ENCODE measurements at regions not wholly inside any gene's neighbourhood (a gene's known extent, or its start where the extent isn't known, plus 50 kb on each side); places are given as distances from the start of the nearest gene placed in this dataset.

GRCh38 chr18:4593895-4594294 lies 138.8 kb upstream of the DLGAP1 start:
- TF ChIP-seq HMGXB4 (CRISPR knock-in tag; IDR thresholded peaks at IDR 0.05; ENCODE audit: borderline replicate concordance) (no peak), RARB (CRISPR knock-in tag; IDR thresholded peaks at IDR 0.05) (no peak), NPAS2 (CRISPR knock-in tag; IDR thresholded peaks at IDR 0.05; ENCODE audit: borderline replicate concordance) (no peak), PHF8 (IDR thresholded peaks at IDR 0.05; ENCODE audit: borderline replicate concordance, low read depth) (no peak), HOXB5 (CRISPR knock-in tag; IDR thresholded peaks at IDR 0.05) (no peak), SREBF2 (IDR thresholded peaks at IDR 0.05) (no peak), MAFK (IDR thresholded peaks at IDR 0.05; ENCODE audit: partially characterized antibody) (no peak), RFX5 (IDR thresholded peaks at IDR 0.05) (no peak), RAD21 (conservative IDR thresholded peaks at IDR 0.05 in 1 of 2, IDR thresholded peaks at IDR 0.05 in 1 of 2) (no peak), POLR2A (IDR thresholded peaks at IDR 0.05; ENCODE audit: low read length) (no peak), NFE2L2 (conservative IDR thresholded peaks at IDR 0.05; ENCODE audit: low read length) (no peak), CHD2 (IDR thresholded peaks at IDR 0.05; ENCODE audit: low read length, partially characterized antibody) (no peak), HDAC2 (IDR thresholded peaks at IDR 0.05) (no peak), BHLHE40 (IDR thresholded peaks at IDR 0.05; ENCODE audit: low read depth, low read length) (no peak), CHD4 (IDR thresholded peaks at IDR 0.05; ENCODE audit: borderline replicate concordance) (no peak), KDM1A (IDR thresholded peaks at IDR 0.05; ENCODE audit: low read depth) (no peak), MYC (IDR thresholded peaks at IDR 0.05; ENCODE audit: borderline replicate concordance, low read length) (no peak)
- FAIRE-seq (no peak), ATAC-seq (no peak), DNase-seq (ENCODE audit: low read depth in 1 of 2, low spot score in 1 of 2) (no peak)
- Histone ChIP-seq H3K4me2 (no peak overlapping the region), H3K4me1 (no peaks in the 10 kb centered on the region), H3K27ac (no peak overlapping the region), H3K9me3 (no peaks in the 10 kb centered on the region), H3K4me3 (no peak overlapping the region)
- CTCF ChIA-PET = no interaction called here
- POLR2A ChIA-PET = no interaction called here
- 0% methylated on average over 1 of the region's 1 CpG for whole genome bisulfite sequencing (ENCODE audit: missing lambda C conversion rate)

- DNase-seq (ENCODE audit: low read depth in 1 of 2, low spot score in 1 of 2) (no peak), FAIRE-seq (no peak), ATAC-seq (no peak)
- no peak for TF ChIP-seq NFE2L2 (conservative IDR thresholded peaks at IDR 0.05; ENCODE audit: low read length)
- no peak overlapping the region for H3K4me2 ChIP-seq
- no peaks in the 10 kb centered on the region for H3K4me1 ChIP-seq
- H3K27ac ChIP-seq = no peak overlapping the region
- H3K4me3 ChIP-seq = no peak overlapping the region
- ChIA-PET CTCF (no interaction called here), POLR2A (no interaction called here)
- H3K9me3 ChIP-seq = no peaks in the 10 kb centered on the region
- 1% methylated on average over 4 of the region's 4 CpGs for WGBS (ENCODE audit: missing lambda C conversion rate)
Measured at GRCh38 chr18:4593459-4593858, 138.4 kb upstream of the DLGAP1 start.

GRCh38 chr18:4589056-4589800 lies 134.1 kb upstream of the DLGAP1 start:
- H3K4me1 ChIP-seq = no peaks in the 10 kb centered on the region
- H3K9me3 ChIP-seq = no peaks in the 10 kb centered on the region
- POLR2A ChIA-PET = no interaction called here
- no peak for DNase-seq (ENCODE audit: low read depth in 1 of 2, low spot score in 1 of 2)
- no peak overlapping the region for H3K27ac ChIP-seq
- FAIRE-seq = no peak
- H3K4me3 ChIP-seq = no peak overlapping the region
- CTCF ChIA-PET = interaction anchor here (0.6 kb wide), 1 partner anchor 1843 kb away, joined by 3 read pairs; no protein-coding TSS in a partner anchor
- 6% methylated on average over 5 of the region's 5 CpGs for WGBS (ENCODE audit: missing lambda C conversion rate)
- no peak overlapping the region for H3K4me2 ChIP-seq
- no peak for ATAC-seq
- no peak for TF ChIP-seq USF2 (IDR thresholded peaks at IDR 0.05)
- TF ChIP-seq PHF8 (IDR thresholded peaks at IDR 0.05; ENCODE audit: borderline replicate concordance, low read depth) = no peak
- no peak for TF ChIP-seq RNF2 (IDR thresholded peaks at IDR 0.05; ENCODE audit: borderline replicate concordance, low read depth)
- TF ChIP-seq RAD21 (conservative IDR thresholded peaks at IDR 0.05 in 1 of 2, IDR thresholded peaks at IDR 0.05 in 1 of 2) = no peak
- no peak for TF ChIP-seq TP53 (CRISPR knock-in tag; IDR thresholded peaks at IDR 0.05)
- TF ChIP-seq HES2 (IDR thresholded peaks at IDR 0.05) = no peak
- TF ChIP-seq CHD2 (IDR thresholded peaks at IDR 0.05; ENCODE audit: low read length, partially characterized antibody) = no peak
- no peak for TF ChIP-seq GATA3 (IDR thresholded peaks at IDR 0.05; ENCODE audit: borderline replicate concordance)
- no peak for TF ChIP-seq HEYL (CRISPR knock-in tag; IDR thresholded peaks at IDR 0.05)
- no peak for TF ChIP-seq POLR2AphosphoS2 (conservative IDR thresholded peaks at IDR 0.05; ENCODE audit: low read length)
- no peak for TF ChIP-seq SREBF2 (IDR thresholded peaks at IDR 0.05)
- TF ChIP-seq CBX8 (IDR thresholded peaks at IDR 0.05) = no peak
- no peak for TF ChIP-seq BCL3 (IDR thresholded peaks at IDR 0.05)
- no peak for TF ChIP-seq FOXS1 (CRISPR knock-in tag; IDR thresholded peaks at IDR 0.05)

Measured in A549 (cell line).